Common myeloid progenitor, CD34-positive (primary cell): ENCODE measurements at regions not wholly inside any gene's neighbourhood (a gene's known extent, or its start where the extent isn't known, plus 50 kb on each side); places are given as distances from the start of the nearest gene placed in this dataset.

ENCODE experiments used
- CTCF ChIA-PET: fragments of 350-600 bp; sonication (Branson Sonifier 250); formaldehyde crosslinking; loops from one replicate; lab custom pipeline; 2021; ENCODE audit warnings: antibody characterized with exemption; lab: Charles Lee
- POLR2A ChIA-PET: fragments of 350-600 bp; sonication (Branson Sonifier 250); formaldehyde crosslinking; loops from one replicate; lab custom pipeline; 2021; ENCODE audit warnings: antibody characterized with exemption; lab: Charles Lee
- DNase-seq, 3 donors: peaks; one replicate each; pipeline versions ENCODE4 v3.0.0 to v3.0.0-alpha.2; 2013
- H3K27ac ChIP-seq, 2 experiments: 1 replicate in 1 of 2; 2 replicates in 1 of 2; pipeline ENCODE4 v1.7.0; 2013; ENCODE audit warnings: inconsistent platforms in 2 of 2, low read length in 2 of 2, mild to moderate bottlenecking in 2 of 2, low read depth in 1 of 2, moderate library complexity in 1 of 2; ENCODE audit not compliant: severe bottlenecking in 2 of 2, insufficient read depth in 1 of 2, poor library complexity in 1 of 2
- H3K27me3 ChIP-seq, 5 experiments: replicated peaks in 2 of 5; 1 replicate in 3 of 5; 2 replicates in 2 of 5; pipeline versions ENCODE4 v1.6.1 to v1.7.0; 2013; ENCODE audit warnings: low read length in 4 of 5, mild to moderate bottlenecking in 2 of 5, moderate library complexity in 2 of 5, inconsistent platforms in 1 of 5; ENCODE audit not compliant: insufficient read depth in 5 of 5, control insufficient read depth in 4 of 5
- H3K36me3 ChIP-seq, 4 experiments: 1 replicate in 2 of 4; 2 replicates in 2 of 4; pipeline versions ENCODE4 v1.6.1 to v1.7.0; 2013; ENCODE audit warnings: low read length in 3 of 4, control low read depth in 1 of 4, mild to moderate bottlenecking in 1 of 4; ENCODE audit not compliant: control insufficient read depth in 4 of 4, insufficient read depth in 4 of 4
- H3K4me1 ChIP-seq, 4 experiments: 1 replicate in 3 of 4; 2 replicates in 1 of 4; pipeline versions ENCODE4 v1.6.1 to v1.7.1; 2013; ENCODE audit warnings: low read length in 3 of 4, mild to moderate bottlenecking in 3 of 4, control low read depth in 1 of 4, inconsistent platforms in 1 of 4, moderate library complexity in 1 of 4; ENCODE audit not compliant: control insufficient read depth in 4 of 4, insufficient read depth in 4 of 4; ENCODE audit errors: control extremely low read depth in 1 of 4
- H3K4me3 ChIP-seq, 7 experiments: 1 replicate in 4 of 7; 2 replicates in 3 of 7; pipeline versions ENCODE4 v1.5.1 to v1.7.0; 2013; ENCODE audit warnings: mild to moderate bottlenecking in 7 of 7, low read length in 6 of 7, moderate library complexity in 6 of 7, inconsistent platforms in 2 of 7, low read depth in 2 of 7, control low read depth in 1 of 7; ENCODE audit not compliant: insufficient read depth in 4 of 7, control insufficient read depth in 1 of 7; ENCODE audit errors: extremely low read depth in 1 of 7
- H3K9me3 ChIP-seq, 5 experiments: 1 replicate in 4 of 5; 2 replicates in 1 of 5; pipeline versions ENCODE4 v1.6.1 to v1.7.1; 2013; ENCODE audit warnings: low read length in 4 of 5, mild to moderate bottlenecking in 2 of 5, inconsistent platforms in 1 of 5, low read depth in 1 of 5, moderate library complexity in 1 of 5; ENCODE audit not compliant: control insufficient read depth in 4 of 5, insufficient read depth in 2 of 5; ENCODE audit errors: control extremely low read depth in 1 of 5
- WGBS: methylation state at CpG from one replicate; pipeline ENCODE4 v1.1.5; 2013; ENCODE audit not compliant: insufficient coverage; 5-methylcytosine and 5-hydroxymethylcytosine counted together

- POLR2A ChIA-PET, result no interaction called here
- no peaks in the 10 kb centered on the region for H3K4me1 ChIP-seq
- CTCF ChIA-PET, result no interaction called here
- no peak for DNase-seq
- no peak overlapping the region for H3K27ac ChIP-seq
- no peaks in the 10 kb centered on the region for H3K9me3 ChIP-seq
- no peak overlapping the region for H3K4me3 ChIP-seq
- H3K36me3 ChIP-seq, result no peaks in the 10 kb centered on the region
- H3K27me3 ChIP-seq, result peaks cover 0 to 19% (median 0%) of the 10 kb centered on the region in 5 experiments
- WGBS, result no CpG with 5 or more reads among the region's 1 CpG
Observed at GRCh38 chrX:45267007-45267406, 66.3 kb upstream of the DIPK2B start.

GRCh38 chrX:45266456-45266855 lies 65.8 kb upstream of the DIPK2B start:
- ChIA-PET CTCF (no interaction called here), POLR2A (no interaction called here)
- 100% methylated on average over 1 of the region's 1 CpG for WGBS

GRCh38 chrX:45264865-45265264 lies 64.2 kb upstream of the DIPK2B start:
- 83% methylated on average over 7 of the region's 7 CpGs for WGBS
- H3K4me3 ChIP-seq, result no peak overlapping the region
- DNase-seq, result no peak
- ChIA-PET POLR2A (no interaction called here), CTCF (no interaction called here)
- H3K9me3 ChIP-seq, result no peaks in the 10 kb centered on the region
- no peaks in the 10 kb centered on the region for H3K36me3 ChIP-seq
- H3K4me1 ChIP-seq, result no peaks in the 10 kb centered on the region
- peaks cover 0 to 8% (median 0%) of the 10 kb centered on the region in 5 experiments for H3K27me3 ChIP-seq
- no peak overlapping the region for H3K27ac ChIP-seq

More at GRCh38 chrX:45266456-45266855, 65.8 kb upstream of the DIPK2B start:
- Histone ChIP-seq H3K4me3 (no peak overlapping the region), H3K9me3 (no peaks in the 10 kb centered on the region), H3K36me3 (no peaks in the 10 kb centered on the region), H3K4me1 (no peaks in the 10 kb centered on the region), H3K27me3 (peaks cover 0 to 19% (median 0%) of the 10 kb centered on the region in 5 experiments), H3K27ac (no peak overlapping the region)
- no peak for DNase-seq

DNA sequence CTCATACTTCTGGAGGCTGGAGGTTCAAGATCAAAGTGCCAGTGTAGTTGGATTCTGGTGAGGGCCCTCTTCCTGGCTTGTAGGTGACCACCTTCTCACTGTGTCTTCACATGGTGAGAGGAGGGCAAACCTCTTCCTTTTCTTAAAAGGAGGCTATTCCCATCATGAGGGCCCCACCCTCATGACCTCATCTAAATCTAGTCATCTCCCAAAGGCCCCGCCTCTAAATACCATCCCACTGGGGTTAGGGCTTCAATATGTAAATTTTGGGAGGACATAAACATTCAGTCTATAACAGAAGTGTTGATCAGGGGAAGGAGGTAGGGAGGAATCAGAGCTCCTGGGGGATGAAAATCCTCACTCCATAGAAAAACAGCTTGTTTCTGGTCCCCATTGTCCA lies 60.8 kb upstream of the DIPK2B start:
- no peak overlapping the region for H3K4me3 ChIP-seq
- ChIA-PET POLR2A (no interaction called here), CTCF (no interaction called here)
- WGBS, result no CpG with 5 or more reads among the region's 1 CpG
- H3K27me3 ChIP-seq, result peaks cover 0 to 12% (median 0%) of the 10 kb centered on the region in 5 experiments
- H3K9me3 ChIP-seq, result no peaks in the 10 kb centered on the region
- H3K4me1 ChIP-seq, result no peaks in the 10 kb centered on the region
- no peak overlapping the region for H3K27ac ChIP-seq
- no peaks in the 10 kb centered on the region for H3K36me3 ChIP-seq
- DNase-seq, result no peak

DNA sequence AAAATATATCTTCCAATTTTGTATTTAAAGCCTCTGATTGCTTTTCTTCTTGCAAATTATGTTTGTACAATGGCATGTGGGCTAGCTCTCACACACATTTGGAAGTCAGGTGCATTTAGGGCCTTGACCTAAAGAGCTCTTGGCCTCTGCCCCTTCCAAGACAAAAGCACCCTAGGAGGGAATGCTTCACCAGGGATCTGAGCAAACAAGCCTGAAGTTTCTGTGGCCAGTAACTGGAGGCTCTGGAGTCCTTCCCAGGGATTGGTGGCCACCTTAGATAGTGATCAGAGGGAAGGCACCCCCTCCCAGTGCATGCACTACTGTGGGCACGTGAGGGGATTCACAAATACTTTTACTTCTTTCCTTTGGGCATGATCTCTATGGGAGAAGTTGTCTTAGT lies 60.3 kb upstream of the DIPK2B start:
- WGBS, result no CpG with 5 or more reads among the region's 1 CpG
- no peak for DNase-seq
- ChIA-PET CTCF (no interaction called here), POLR2A (no interaction called here)
- Histone ChIP-seq H3K27ac (no peak overlapping the region), H3K27me3 (peaks cover 0 to 12% (median 0%) of the 10 kb centered on the region in 5 experiments), H3K9me3 (no peaks in the 10 kb centered on the region), H3K4me1 (no peaks in the 10 kb centered on the region), H3K4me3 (no peak overlapping the region), H3K36me3 (no peaks in the 10 kb centered on the region)

- POLR2A ChIA-PET, result no interaction called here
- no peaks in the 10 kb centered on the region for H3K4me1 ChIP-seq
- 89% methylated on average over 6 of the region's 6 CpGs for WGBS
- H3K27ac ChIP-seq, result no peak overlapping the region
- H3K27me3 ChIP-seq, result peaks cover 0 to 8% (median 0%) of the 10 kb centered on the region in 5 experiments
- H3K9me3 ChIP-seq, result no peaks in the 10 kb centered on the region
- CTCF ChIA-PET, result no interaction called here
- H3K36me3 ChIP-seq, result no peaks in the 10 kb centered on the region
- no peak for DNase-seq
- H3K4me3 ChIP-seq, result no peak overlapping the region
Observed at GRCh38 chrX:45258731-45259402, 58.2 kb upstream of the DIPK2B start.
